ENCODE measurements at regions not wholly inside any gene's neighbourhood (a gene's known extent, or its start where the extent isn't known, plus 50 kb on each side); places are given as distances from the start of the nearest gene placed in this dataset.

DNA sequence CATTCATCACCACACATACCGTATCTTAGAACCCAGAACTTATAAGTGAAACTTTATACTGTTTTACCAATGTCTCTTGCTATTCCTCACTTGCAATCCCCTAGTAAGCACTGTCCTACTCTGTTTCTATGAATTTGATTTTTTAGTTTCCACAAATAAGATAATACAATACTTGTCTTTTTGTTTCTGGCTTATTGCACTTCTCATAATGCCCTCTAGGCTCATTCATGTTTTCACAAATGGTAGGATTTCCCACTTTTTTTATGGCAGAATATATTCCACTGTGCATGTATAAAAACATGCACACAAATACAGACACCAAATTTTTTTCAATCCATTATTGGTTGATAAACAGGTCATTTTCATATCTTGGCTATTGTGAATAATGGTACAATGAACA, 1742.3 kb upstream of the NUDT12 start:
- Histone ChIP-seq H3K36me3 (no peaks in the 10 kb centered on the region), H3K4me1 (no peaks in the 10 kb centered on the region), H3K9me3 (no peaks in the 10 kb centered on the region), H3K27me3 (no peaks in the 10 kb centered on the region), H3K4me3 (no peak overlapping the region), H3K27ac (no peak overlapping the region)
- in situ Hi-C loops (cut with MboI; ENCODE audit: low sequenced_read_pairs in 4 of 4): no loop called here
- TF ChIP-seq POLR2A (IDR thresholded peaks at IDR 0.05): no peak
- TF ChIP-seq, protein P1, sequence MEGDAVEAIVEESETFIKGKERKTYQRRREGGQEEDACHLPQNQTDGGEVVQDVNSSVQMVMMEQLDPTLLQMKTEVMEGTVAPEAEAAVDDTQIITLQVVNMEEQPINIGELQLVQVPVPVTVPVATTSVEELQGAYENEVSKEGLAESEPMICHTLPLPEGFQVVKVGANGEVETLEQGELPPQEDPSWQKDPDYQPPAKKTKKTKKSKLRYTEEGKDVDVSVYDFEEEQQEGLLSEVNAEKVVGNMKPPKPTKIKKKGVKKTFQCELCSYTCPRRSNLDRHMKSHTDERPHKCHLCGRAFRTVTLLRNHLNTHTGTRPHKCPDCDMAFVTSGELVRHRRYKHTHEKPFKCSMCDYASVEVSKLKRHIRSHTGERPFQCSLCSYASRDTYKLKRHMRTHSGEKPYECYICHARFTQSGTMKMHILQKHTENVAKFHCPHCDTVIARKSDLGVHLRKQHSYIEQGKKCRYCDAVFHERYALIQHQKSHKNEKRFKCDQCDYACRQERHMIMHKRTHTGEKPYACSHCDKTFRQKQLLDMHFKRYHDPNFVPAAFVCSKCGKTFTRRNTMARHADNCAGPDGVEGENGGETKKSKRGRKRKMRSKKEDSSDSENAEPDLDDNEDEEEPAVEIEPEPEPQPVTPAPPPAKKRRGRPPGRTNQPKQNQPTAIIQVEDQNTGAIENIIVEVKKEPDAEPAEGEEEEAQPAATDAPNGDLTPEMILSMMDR (IDR thresholded peaks at IDR 0.05 in 4 of 5, conservative IDR thresholded peaks at IDR 0.05 in 1 of 5): no peak
- no peak for DNase-seq
- no peak for ATAC-seq
- intact Hi-C loops (cut with DNase I; ENCODE audit: low total_unique reads): no loop called here

DNA sequence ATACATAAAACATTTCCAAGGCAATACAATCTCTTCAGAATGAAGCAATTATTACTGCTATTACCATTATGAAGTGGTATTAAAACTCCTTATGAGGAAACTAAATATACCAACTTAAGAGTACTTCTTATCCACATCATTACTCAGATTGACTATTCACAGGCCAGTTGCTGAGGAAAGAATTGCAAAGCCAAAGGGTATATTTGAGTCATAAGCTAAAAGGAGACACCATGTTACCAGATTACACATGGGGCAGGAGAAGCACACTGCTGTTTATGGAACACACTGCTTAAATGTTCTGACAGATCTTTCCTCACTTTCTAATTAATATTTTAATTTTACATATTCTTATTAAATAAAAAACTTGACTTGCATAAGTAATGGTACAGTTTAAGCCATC, 1726.4 kb upstream of the NUDT12 start:
- Histone ChIP-seq H3K4me3 (no peak overlapping the region), H3K9me3 (no peaks in the 10 kb centered on the region), H3K27ac (no peak overlapping the region), H3K27me3 (no peaks in the 10 kb centered on the region), H3K4me1 (no peaks in the 10 kb centered on the region), H3K36me3 (no peaks in the 10 kb centered on the region)
- in situ Hi-C loops (cut with MboI; ENCODE audit: low sequenced_read_pairs in 4 of 4): no loop called here
- no peak for DNase-seq
- ATAC-seq: no peak
- intact Hi-C loops (cut with DNase I; ENCODE audit: low total_unique reads): no loop called here
- TF ChIP-seq, protein P1 (IDR thresholded peaks at IDR 0.05 in 4 of 5, conservative IDR thresholded peaks at IDR 0.05 in 1 of 5): no peak
- no peak for TF ChIP-seq POLR2A (IDR thresholded peaks at IDR 0.05)

DNA sequence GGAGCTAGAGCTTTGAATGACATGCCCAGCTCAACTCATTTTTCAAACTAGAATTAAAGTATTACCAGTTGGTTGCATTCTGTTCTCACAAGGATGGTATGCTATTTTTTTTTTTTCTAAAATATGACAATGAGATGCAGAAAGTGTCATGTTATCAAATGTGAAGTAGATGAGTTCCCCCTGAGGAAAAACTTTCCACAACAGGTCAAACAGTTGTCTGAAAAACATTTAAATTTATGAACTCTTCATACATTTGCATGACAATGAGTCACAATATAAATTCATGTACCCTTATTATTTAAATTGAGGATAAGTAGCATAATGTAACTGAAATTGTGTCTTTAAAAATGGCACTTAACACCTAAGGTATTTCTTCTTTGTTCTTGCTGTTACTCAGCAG, 1720.5 kb upstream of the NUDT12 start:
- no peak overlapping the region for H3K4me3 ChIP-seq
- intact Hi-C loops (cut with DNase I; ENCODE audit: low total_unique reads): no loop called here
- in situ Hi-C loops (cut with MboI; ENCODE audit: low sequenced_read_pairs in 4 of 4): no loop called here
- ATAC-seq (no peak), DNase-seq (no peak)
- no peaks in the 10 kb centered on the region for H3K4me1 ChIP-seq
- no peaks in the 10 kb centered on the region for H3K27me3 ChIP-seq
- no peaks in the 10 kb centered on the region for H3K9me3 ChIP-seq
- TF ChIP-seq POLR2A (IDR thresholded peaks at IDR 0.05): no peak
- TF ChIP-seq, protein P1 (IDR thresholded peaks at IDR 0.05 in 4 of 5, conservative IDR thresholded peaks at IDR 0.05 in 1 of 5): no peak
- no peak overlapping the region for H3K27ac ChIP-seq
- no peaks in the 10 kb centered on the region for H3K36me3 ChIP-seq

DNA sequence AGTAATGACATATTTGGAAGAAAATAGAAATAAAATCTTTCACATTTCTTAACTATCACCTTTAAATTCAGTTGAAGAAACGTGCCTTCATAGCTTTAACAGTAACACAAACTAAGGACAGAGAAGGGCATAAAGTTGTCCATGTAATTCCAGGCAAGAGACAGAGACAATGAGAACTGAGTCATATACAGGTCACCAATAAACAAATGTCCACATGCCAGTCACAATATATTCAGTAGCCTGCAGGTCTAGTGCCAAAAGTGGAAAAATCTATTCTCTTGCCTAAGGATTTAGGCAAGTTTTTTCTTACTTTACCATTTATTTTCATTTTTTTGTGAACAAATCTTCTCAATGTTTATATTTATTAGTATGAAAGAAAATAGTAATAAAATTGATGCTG, 1711.5 kb upstream of the NUDT12 start:
- no peak for TF ChIP-seq POLR2A (IDR thresholded peaks at IDR 0.05)
- TF ChIP-seq, protein P1 (IDR thresholded peaks at IDR 0.05 in 4 of 5, conservative IDR thresholded peaks at IDR 0.05 in 1 of 5): no peak
- Histone ChIP-seq H3K4me3 (no peak overlapping the region), H3K36me3 (no peaks in the 10 kb centered on the region), H3K4me1 (no peaks in the 10 kb centered on the region), H3K27me3 (no peaks in the 10 kb centered on the region), H3K9me3 (no peaks in the 10 kb centered on the region), H3K27ac (no peak overlapping the region)
- in situ Hi-C loops (cut with MboI; ENCODE audit: low sequenced_read_pairs in 4 of 4): no loop called here
- intact Hi-C loops (cut with DNase I; ENCODE audit: low total_unique reads): no loop called here
- ATAC-seq: no peak
- DNase-seq: no peak

DNA sequence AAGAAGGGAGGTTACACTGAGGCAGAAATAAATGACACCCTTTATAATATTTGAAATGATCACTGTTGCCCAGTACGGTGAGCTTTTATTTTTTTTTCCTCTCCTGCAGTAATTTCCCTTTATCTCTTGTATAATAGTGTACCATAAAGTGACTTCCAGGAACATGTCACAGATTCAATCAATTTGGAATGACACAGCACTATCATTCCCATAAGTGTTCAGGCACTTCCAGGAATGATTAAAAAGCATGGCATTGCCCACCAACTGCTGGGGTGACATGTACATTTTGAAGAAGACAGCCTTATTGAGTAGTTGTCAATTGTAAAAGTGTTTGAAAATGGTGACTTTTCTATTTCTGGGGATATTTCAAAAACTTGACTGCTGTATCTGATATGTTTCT, 1700.9 kb upstream of the NUDT12 start:
- in situ Hi-C loops (cut with MboI; ENCODE audit: low sequenced_read_pairs in 4 of 4) (no loop called here), intact Hi-C loops (cut with DNase I; ENCODE audit: low total_unique reads) (no loop called here)
- Histone ChIP-seq H3K27ac (no peak overlapping the region), H3K4me1 (no peaks in the 10 kb centered on the region), H3K9me3 (no peaks in the 10 kb centered on the region), H3K27me3 (no peaks in the 10 kb centered on the region), H3K4me3 (no peak overlapping the region), H3K36me3 (no peaks in the 10 kb centered on the region)
- TF ChIP-seq, protein P1 (IDR thresholded peaks at IDR 0.05 in 4 of 5, conservative IDR thresholded peaks at IDR 0.05 in 1 of 5): no peak
- no peak for TF ChIP-seq POLR2A (IDR thresholded peaks at IDR 0.05)
- DNase-seq: no peak
- ATAC-seq: no peak
